H9 (cell line): ENCODE measurements at regions not wholly inside any gene's neighbourhood (a gene's known extent, or its start where the extent isn't known, plus 50 kb on each side); places are given as distances from the start of the nearest gene placed in this dataset.

ENCODE experiments used
- DNase-seq: peaks from one replicate; pipeline ENCODE4 v3.0.0-alpha.2; 2017
- H2AFZ ChIP-seq: one replicate; pipeline ENCODE4 v1.6.1; 2013; ENCODE audit warnings: mild to moderate bottlenecking, low read length, control low read depth, moderate library complexity
- H2AK5ac ChIP-seq: 2 replicates; pipeline ENCODE4 v1.6.1; 2013; ENCODE audit warnings: low read length, control low read depth, mixed read lengths; ENCODE audit not compliant: insufficient read length
- H2BK120ac ChIP-seq: one replicate; pipeline ENCODE4 v1.6.1; 2013; ENCODE audit warnings: low read depth, mild to moderate bottlenecking, low read length, control low read depth, inconsistent platforms; ENCODE audit not compliant: poor library complexity, severe bottlenecking
- H2BK12ac ChIP-seq: 2 replicates; pipeline ENCODE4 v1.6.1; 2013; ENCODE audit warnings: low read length, control low read depth, mixed read lengths, low read depth; ENCODE audit not compliant: insufficient read length
- H2BK15ac ChIP-seq: 2 replicates; pipeline ENCODE4 v1.6.1; 2013; ENCODE audit warnings: low read depth, low read length, control low read depth
- H2BK20ac ChIP-seq: one replicate; pipeline ENCODE4 v1.6.1; 2013; ENCODE audit warnings: low read depth, mild to moderate bottlenecking, low read length, control low read depth, inconsistent platforms; ENCODE audit not compliant: poor library complexity, severe bottlenecking
- H2BK5ac ChIP-seq: 2 replicates; pipeline ENCODE4 v1.6.1; 2013; ENCODE audit warnings: low read length, control low read depth, mixed read lengths; ENCODE audit not compliant: insufficient read length
- H3K14ac ChIP-seq: 2 replicates; pipeline ENCODE4 v1.6.1; 2013; ENCODE audit warnings: low read length, control low read depth; ENCODE audit not compliant: insufficient read depth
- H3K18ac ChIP-seq: 2 replicates; pipeline ENCODE4 v1.6.1; 2013; ENCODE audit warnings: low read depth, mild to moderate bottlenecking, mixed read lengths, low read length, control low read depth; ENCODE audit not compliant: insufficient read length
- H3K23ac ChIP-seq: 2 replicates; pipeline ENCODE4 v1.6.1; 2013; ENCODE audit warnings: low read length, control low read depth, mixed read lengths, low read depth; ENCODE audit not compliant: insufficient read length
- H3K23me2 ChIP-seq: 2 replicates; pipeline ENCODE4 v1.6.1; 2013; ENCODE audit warnings: low read depth, mild to moderate bottlenecking, mixed read lengths, low read length, control low read depth; ENCODE audit not compliant: insufficient read length, poor library complexity, severe bottlenecking
- H3K27ac ChIP-seq: 2 replicates; pipeline ENCODE4 v1.5.1; 2013; ENCODE audit warnings: low read length, control low read depth, mixed read lengths, low read depth; ENCODE audit not compliant: insufficient read length
- H3K27me3 ChIP-seq: 2 replicates; pipeline ENCODE4 v1.6.1; 2013; ENCODE audit warnings: low read length, control low read depth, inconsistent platforms; ENCODE audit not compliant: insufficient read depth
- H3K4ac ChIP-seq: 2 replicates; pipeline ENCODE4 v1.6.1; 2013; ENCODE audit warnings: low read depth, mild to moderate bottlenecking, control low read depth, inconsistent platforms, low read length, moderate library complexity
- H3K4me1 ChIP-seq: 2 replicates; pipeline ENCODE4 v1.6.1; 2013; ENCODE audit warnings: low read length, control low read depth, inconsistent platforms; ENCODE audit not compliant: insufficient read depth
- H3K4me2 ChIP-seq: 2 replicates; pipeline ENCODE4 v1.6.1; 2013; ENCODE audit warnings: low read length, control low read depth, mixed read lengths; ENCODE audit not compliant: insufficient read length, insufficient read depth
- H3K56ac ChIP-seq: 2 replicates; pipeline ENCODE4 v1.6.1; 2013; ENCODE audit warnings: low read depth, mild to moderate bottlenecking, mixed read lengths, low read length, control low read depth; ENCODE audit not compliant: insufficient read length
- H3K79me1 ChIP-seq: 2 replicates; pipeline ENCODE4 v1.6.1; 2013; ENCODE audit warnings: low read depth, mild to moderate bottlenecking, moderate library complexity, low read length, control low read depth, inconsistent platforms; ENCODE audit not compliant: insufficient read depth, poor library complexity, severe bottlenecking
- H3K79me2 ChIP-seq: 2 replicates; pipeline ENCODE4 v1.6.1; 2013; ENCODE audit warnings: low read length, control low read depth, inconsistent platforms; ENCODE audit not compliant: insufficient read depth
- H3K9ac ChIP-seq: 2 replicates; pipeline ENCODE4 v1.6.1; 2013; ENCODE audit warnings: low read length, control low read depth, mixed read lengths; ENCODE audit not compliant: insufficient read length; ENCODE audit errors: extremely low read depth
- H3K9me3 ChIP-seq: one replicate; pipeline ENCODE4 v1.6.1; 2013; ENCODE audit warnings: low read depth, low read length, inconsistent platforms; ENCODE audit not compliant: control insufficient read depth
- H3T11ph ChIP-seq: one replicate; pipeline ENCODE4 v1.6.1; 2013; ENCODE audit warnings: mild to moderate bottlenecking, low read length, control low read depth, inconsistent platforms
- H4K20me1 ChIP-seq: one replicate; pipeline ENCODE4 v1.6.1; 2013; ENCODE audit not compliant: control insufficient read depth, insufficient read length, insufficient read depth
- H4K5ac ChIP-seq: 2 replicates; pipeline ENCODE4 v1.6.1; 2013; ENCODE audit warnings: low read depth, mild to moderate bottlenecking, mixed read lengths, low read length, control low read depth; ENCODE audit not compliant: insufficient read length
- H4K8ac ChIP-seq: replicated peaks from 2 replicates; pipeline ENCODE4 v1.6.1; 2013; ENCODE audit warnings: low read length, control low read depth, mixed read lengths, low read depth; ENCODE audit not compliant: insufficient read length
- H4K91ac ChIP-seq: 2 replicates; pipeline ENCODE4 v1.6.1; 2013; ENCODE audit warnings: low read depth, mild to moderate bottlenecking, moderate library complexity, mixed read lengths, low read length, control low read depth; ENCODE audit not compliant: insufficient read length
- H3K27ac Mint-ChIP-seq, 3 experiments: 2 replicates in 2 of 3; 3 replicates in 1 of 3; pipeline ENCODE4 v1.8.0; 2020 to 2021; ENCODE audit warnings: mixed read lengths in 3 of 3, mild to moderate bottlenecking in 1 of 3, moderate library complexity in 1 of 3
- H3K27me3 Mint-ChIP-seq: 2 replicates; pipeline ENCODE4 v1.8.0; 2021; ENCODE audit warnings: low read depth, mild to moderate bottlenecking, moderate library complexity, mixed read lengths
- H3K36me3 Mint-ChIP-seq, 3 experiments: 2 replicates in 2 of 3; 3 replicates in 1 of 3; pipeline ENCODE4 v1.8.0; 2020 to 2021; ENCODE audit warnings: low read depth in 3 of 3, mixed read lengths in 3 of 3; ENCODE audit not compliant: insufficient read depth in 1 of 3
- H3K4me1 Mint-ChIP-seq, 2 experiments: 2 replicates each; pipeline ENCODE4 v1.8.0; 2020; ENCODE audit warnings: mixed read lengths in 2 of 2
- H3K4me3 Mint-ChIP-seq, 2 experiments: 2 replicates in 1 of 2; 3 replicates in 1 of 2; pipeline ENCODE4 v1.8.0; 2020 to 2021; ENCODE audit warnings: mild to moderate bottlenecking in 2 of 2, mixed read lengths in 2 of 2, moderate library complexity in 1 of 2
- H3K9me3 Mint-ChIP-seq, 2 experiments: 2 replicates in 1 of 2; 3 replicates in 1 of 2; pipeline ENCODE4 v1.8.0; 2020; ENCODE audit warnings: mild to moderate bottlenecking in 2 of 2, mixed read lengths in 2 of 2, moderate library complexity in 1 of 2
- CTCF ChIP-seq: fragments of 200-600 bp; sonication (generic); conservative IDR thresholded peaks from 3 replicates; pipeline ENCODE4 v1.8.0; 2021; ENCODE audit warnings: antibody characterized with exemption, mild to moderate bottlenecking
- WGBS: extraction: QIAGEN DNeasy Blood & Tissue Kit; methylation state at CpG from one replicate; pipeline ENCODE4 v1.1.7; 2013; ENCODE audit warnings: missing lambda C conversion rate, low lambda C conversion rate, mixed read lengths; ENCODE audit not compliant: insufficient read length; ENCODE audit errors: extremely low coverage; 5-methylcytosine and 5-hydroxymethylcytosine counted together

GRCh38 chr2:236663287-236664101, 93.9 kb downstream of the ACKR3 start:
- no peaks in the 10 kb centered on the region; the same call in none of the 2 replicates for H3K27me3 Mint-ChIP-seq
- no peaks in the 10 kb centered on the region for H4K20me1 ChIP-seq
- no peak for TF ChIP-seq CTCF
- H3K14ac ChIP-seq: no peak overlapping the region
- no peaks in the 10 kb centered on the region for H3K23me2 ChIP-seq
- no peak overlapping the region for H2AFZ ChIP-seq
- H3K18ac ChIP-seq: no peak overlapping the region
- H3T11ph ChIP-seq: no peak overlapping the region
- no peak overlapping the region for H3K4me2 ChIP-seq
- H3K79me2 ChIP-seq: no peaks in the 10 kb centered on the region
- no peak overlapping the region for H4K8ac ChIP-seq
- H2BK20ac ChIP-seq: no peak overlapping the region
- DNase-seq: no peak
- no peak overlapping the region for H2BK15ac ChIP-seq
- H2BK5ac ChIP-seq: no peak overlapping the region
- H2AK5ac ChIP-seq: no peak overlapping the region
- H3K79me1 ChIP-seq: no peaks in the 10 kb centered on the region
- H3K9ac ChIP-seq: no peak overlapping the region
- no peak overlapping the region for H3K4me3 Mint-ChIP-seq
- H4K5ac ChIP-seq: no peak overlapping the region
- H3K27ac ChIP-seq: no peak overlapping the region
- H3K9me3 Mint-ChIP-seq: peaks cover 9% of the 10 kb centered on the region in 2 experiments
- WGBS: no CpG with 5 or more reads among the region's 17 CpGs
- peaks cover 9% of the 10 kb centered on the region; the same call in 1 of the 2 replicates for H3K4me1 ChIP-seq
- peaks cover 49 to 51% of the 10 kb centered on the region in 2 experiments for H3K4me1 Mint-ChIP-seq
- no peak overlapping the region for H3K4ac ChIP-seq
- H3K9me3 ChIP-seq: no peaks in the 10 kb centered on the region
- no peak overlapping the region for H2BK12ac ChIP-seq
- no peak overlapping the region for H3K23ac ChIP-seq
- H3K27ac Mint-ChIP-seq: no peak overlapping the region; a peak in 1 of 7 replicates
- no peak overlapping the region for H4K91ac ChIP-seq
- H3K36me3 Mint-ChIP-seq: peaks cover 1 to 12% (median 5%) of the 10 kb centered on the region in 3 experiments; a peak in 3 of 7 replicates
- no peak overlapping the region for H2BK120ac ChIP-seq
- H3K27me3 ChIP-seq: no peaks in the 10 kb centered on the region
- H3K56ac ChIP-seq: no peak overlapping the region
